Inferior parietal cortex (tissue), 1 donor: ENCODE measurements at regions not wholly inside any gene's neighbourhood (a gene's known extent, or its start where the extent isn't known, plus 50 kb on each side); places are given as distances from the start of the nearest gene placed in this dataset.
"Not testable (repeated sequence)": the region's sequence is repeated elsewhere in the genome, so short reads cannot be mapped to it uniquely, and the experiment has no call there.

Experiments
- DNase-seq: peaks from one replicate; pipeline ENCODE4 v3.0.0-alpha.2; 2016; ENCODE audit errors: extremely low spot score

GRCh38 chr15:100767001-100767825 lies 112.4 kb upstream of the ALDH1A3 start:
- DNase-seq: no peak

- no peak for DNase-seq
Measured at GRCh38 chr15:100768501-100768931, 111.1 kb upstream of the ALDH1A3 start.

GRCh38 chr15:100769043-100769974 lies 110.3 kb upstream of the ALDH1A3 start:
- no peak for DNase-seq

GRCh38 chr15:100769975-100770340 lies 109.7 kb upstream of the ALDH1A3 start:
- DNase-seq: no peak

- no peak for DNase-seq
Measured at GRCh38 chr15:100770661-100771584, 108.7 kb upstream of the ALDH1A3 start.

- no peak for DNase-seq
Measured at GRCh38 chr15:100771746-100772145, 107.9 kb upstream of the ALDH1A3 start.

GRCh38 chr15:100772478-100772877 lies 107.2 kb upstream of the ALDH1A3 start:
- no peak for DNase-seq

GRCh38 chr15:100772892-100773520 lies 106.6 kb upstream of the ALDH1A3 start:
- DNase-seq: no peak

GRCh38 chr15:100774044-100774443 lies 105.6 kb upstream of the ALDH1A3 start:
- DNase-seq: not testable (repeated sequence)

- no peak for DNase-seq
Measured at GRCh38 chr15:100775581-100776185, 103.9 kb upstream of the ALDH1A3 start.

- no peak for DNase-seq
Measured at GRCh38 chr15:100777821-100778220, 101.8 kb upstream of the ALDH1A3 start.

- DNase-seq: no peak
Measured at GRCh38 chr15:100778831-100779288, 100.8 kb upstream of the ALDH1A3 start.

GRCh38 chr15:100779331-100780207 lies 100.1 kb upstream of the ALDH1A3 start:
- no peak for DNase-seq

GRCh38 chr15:100780208-100780800 lies 99.3 kb upstream of the ALDH1A3 start:
- no peak for DNase-seq

GRCh38 chr15:100781061-100781960 lies 98.3 kb upstream of the ALDH1A3 start:
- DNase-seq: no peak

- DNase-seq: no peak
Measured at GRCh38 chr15:100781961-100782530, 97.6 kb upstream of the ALDH1A3 start.

GRCh38 chr15:100783291-100783690 lies 96.3 kb upstream of the ALDH1A3 start:
- peak; percentile 13 for DNase-seq
